ENCODE measurements at regions not wholly inside any gene's neighbourhood (a gene's known extent, or its start where the extent isn't known, plus 50 kb on each side); places are given as distances from the start of the nearest gene placed in this dataset.

DNA sequence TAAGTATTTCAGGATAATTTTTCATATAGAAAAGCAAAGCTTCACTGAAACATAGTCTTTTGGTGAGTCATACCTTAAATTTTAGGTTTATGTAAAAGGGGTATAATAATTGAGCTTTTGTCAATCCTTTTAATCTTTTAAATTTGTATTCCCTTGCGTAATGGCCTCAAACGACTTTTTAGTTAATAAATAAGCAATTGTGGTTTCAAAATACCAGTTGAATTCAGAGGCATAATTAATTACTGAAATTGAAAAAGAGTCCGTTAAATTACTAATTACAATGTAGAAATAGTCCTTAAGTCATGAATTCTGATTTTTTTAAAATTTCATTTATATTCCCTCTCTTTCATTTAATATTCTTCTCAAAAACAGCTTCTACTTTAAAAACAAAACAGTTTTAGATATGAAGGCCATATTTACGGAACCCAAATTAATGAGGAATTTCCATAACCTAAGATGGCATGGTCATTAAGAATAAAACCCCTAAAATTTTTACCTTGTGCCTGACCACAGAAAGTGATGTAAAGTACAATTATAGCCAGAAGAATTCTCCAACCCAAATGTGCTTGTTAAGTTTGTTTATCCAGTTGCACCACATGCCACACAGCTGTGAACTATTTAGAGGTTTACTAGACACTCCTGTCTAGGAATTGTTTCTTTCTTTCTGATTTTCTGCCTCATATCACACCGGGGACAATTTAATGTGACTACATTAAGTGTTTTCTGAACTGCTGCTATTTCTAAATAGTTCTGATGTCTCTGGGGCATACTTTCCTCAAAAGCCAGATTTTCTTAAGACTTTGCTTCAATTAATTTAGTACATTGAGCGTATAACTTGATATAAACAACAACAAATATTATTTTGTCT lies 60.7 kb upstream of the ITGA4 start:
- no peak overlapping the region for H3K4me3 ChIP-seq (ENCODE audit: low read depth, low read length)
- TF ChIP-seq, protein P1, sequence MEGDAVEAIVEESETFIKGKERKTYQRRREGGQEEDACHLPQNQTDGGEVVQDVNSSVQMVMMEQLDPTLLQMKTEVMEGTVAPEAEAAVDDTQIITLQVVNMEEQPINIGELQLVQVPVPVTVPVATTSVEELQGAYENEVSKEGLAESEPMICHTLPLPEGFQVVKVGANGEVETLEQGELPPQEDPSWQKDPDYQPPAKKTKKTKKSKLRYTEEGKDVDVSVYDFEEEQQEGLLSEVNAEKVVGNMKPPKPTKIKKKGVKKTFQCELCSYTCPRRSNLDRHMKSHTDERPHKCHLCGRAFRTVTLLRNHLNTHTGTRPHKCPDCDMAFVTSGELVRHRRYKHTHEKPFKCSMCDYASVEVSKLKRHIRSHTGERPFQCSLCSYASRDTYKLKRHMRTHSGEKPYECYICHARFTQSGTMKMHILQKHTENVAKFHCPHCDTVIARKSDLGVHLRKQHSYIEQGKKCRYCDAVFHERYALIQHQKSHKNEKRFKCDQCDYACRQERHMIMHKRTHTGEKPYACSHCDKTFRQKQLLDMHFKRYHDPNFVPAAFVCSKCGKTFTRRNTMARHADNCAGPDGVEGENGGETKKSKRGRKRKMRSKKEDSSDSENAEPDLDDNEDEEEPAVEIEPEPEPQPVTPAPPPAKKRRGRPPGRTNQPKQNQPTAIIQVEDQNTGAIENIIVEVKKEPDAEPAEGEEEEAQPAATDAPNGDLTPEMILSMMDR (IDR thresholded peaks at IDR 0.05; ENCODE audit: borderline replicate concordance, insufficient read depth, low read depth, low read length): no peak

DNA sequence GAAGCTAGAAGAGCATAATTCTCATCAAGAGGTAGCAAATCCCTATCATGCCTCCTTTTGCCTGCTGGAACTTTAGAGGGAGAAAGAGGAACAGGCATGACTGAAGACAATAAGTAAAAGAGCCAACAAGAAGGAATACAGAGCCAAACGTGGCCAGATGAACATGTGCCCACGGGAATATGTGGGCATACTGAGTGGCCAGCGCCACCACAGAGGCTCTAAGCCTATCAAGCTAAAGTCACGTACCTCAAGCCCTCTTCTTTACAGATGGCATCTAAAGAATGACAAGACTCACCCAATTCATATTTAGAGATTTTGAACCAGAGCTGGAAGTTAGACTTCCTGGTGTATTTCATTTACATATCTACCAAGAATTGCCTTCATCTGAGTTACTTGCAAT lies 59.9 kb upstream of the ITGA4 start:
- TF ChIP-seq, protein P1 (IDR thresholded peaks at IDR 0.05; ENCODE audit: borderline replicate concordance, insufficient read depth, low read depth, low read length): no peak
- H3K4me3 ChIP-seq (ENCODE audit: low read depth, low read length): no peak overlapping the region

DNA sequence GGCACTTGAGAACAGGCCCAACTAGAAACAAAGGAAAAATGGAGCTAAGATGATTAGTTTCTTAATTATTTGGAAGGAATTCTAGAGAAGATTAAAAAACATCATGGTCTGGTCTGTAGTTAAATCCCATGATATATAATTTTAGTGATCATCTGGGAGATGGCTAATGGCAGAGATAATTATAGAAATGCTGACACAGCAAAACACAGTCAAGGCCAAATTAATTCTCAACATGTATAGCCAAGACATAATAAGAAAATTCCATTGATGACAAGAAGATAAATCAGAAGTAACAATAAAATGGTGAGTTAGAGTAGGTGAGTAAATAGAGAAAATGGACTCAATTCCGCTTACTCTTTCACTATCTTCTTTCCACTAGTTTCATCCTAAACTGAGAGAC lies 59.2 kb upstream of the ITGA4 start:
- TF ChIP-seq, protein P1 (IDR thresholded peaks at IDR 0.05; ENCODE audit: borderline replicate concordance, insufficient read depth, low read depth, low read length): no peak
- no peak overlapping the region for H3K4me3 ChIP-seq (ENCODE audit: low read depth, low read length)

DNA sequence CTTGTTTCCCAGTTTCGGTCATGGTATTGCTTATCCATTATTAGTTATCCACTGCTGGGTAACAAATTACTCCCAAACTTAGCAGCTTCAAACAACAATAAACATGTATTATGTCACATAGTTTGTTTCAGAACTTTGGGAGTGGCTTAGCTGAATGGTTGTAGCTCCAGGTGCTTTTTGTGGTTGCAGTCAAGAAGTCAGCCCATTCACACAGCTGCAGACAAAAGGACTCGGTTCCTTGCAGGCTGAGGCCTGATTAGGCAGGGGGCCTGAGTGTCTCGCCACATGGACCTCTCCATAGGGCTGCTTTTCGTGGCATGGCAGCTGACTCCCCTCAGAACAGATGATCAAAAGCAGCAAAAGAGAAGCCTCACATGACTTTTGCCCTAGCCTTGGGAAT lies 58.2 kb upstream of the ITGA4 start:
- TF ChIP-seq, protein P1 (IDR thresholded peaks at IDR 0.05; ENCODE audit: borderline replicate concordance, insufficient read depth, low read depth, low read length): no peak
- no peak overlapping the region for H3K4me3 ChIP-seq (ENCODE audit: low read depth, low read length)

DNA sequence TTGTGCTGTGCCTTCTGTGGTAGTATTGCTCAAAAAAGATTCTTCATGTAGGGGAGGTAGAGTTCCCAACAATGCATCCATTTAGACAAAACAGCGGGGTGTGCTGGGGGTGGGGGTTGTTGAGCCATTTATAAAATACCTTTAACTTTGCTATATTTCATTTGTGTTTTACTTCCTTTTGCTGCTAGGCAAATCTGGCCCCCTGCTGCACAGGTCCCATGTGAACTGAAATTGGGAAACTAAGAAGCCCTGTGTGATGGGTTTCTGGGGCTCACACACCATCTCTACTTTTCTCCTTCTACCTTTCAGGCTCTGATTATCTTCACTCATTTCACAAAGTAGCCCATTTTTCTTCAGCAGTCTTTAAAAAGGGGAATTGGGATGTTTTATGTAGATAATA lies 52.7 kb upstream of the ITGA4 start:
- no peak overlapping the region for H3K4me3 ChIP-seq (ENCODE audit: low read depth, low read length)
- TF ChIP-seq, protein P1 (IDR thresholded peaks at IDR 0.05; ENCODE audit: borderline replicate concordance, insufficient read depth, low read depth, low read length): no peak

- TF ChIP-seq, protein P1 (IDR thresholded peaks at IDR 0.05; ENCODE audit: borderline replicate concordance, insufficient read depth, low read depth, low read length): no peak
- no peak overlapping the region for H3K4me3 ChIP-seq (ENCODE audit: low read depth, low read length)
Measured at GRCh38 chr2:181407171-181407570, 50.0 kb upstream of the ITGA4 start.

Data from GM12875 (cell line).